ENCODE measurements at regions not wholly inside any gene's neighbourhood (a gene's known extent, or its start where the extent isn't known, plus 50 kb on each side); places are given as distances from the start of the nearest gene placed in this dataset.

GRCh38 chr5:8478326-8478725 is 609.4 kb downstream of the MTRR start:
- WGBS (ENCODE audit: insufficient coverage), result no CpG with 5 or more reads among the region's 2 CpGs
- ChIA-PET CTCF (no interaction called here), POLR2A (no interaction called here)
- no peaks in the 10 kb centered on the region for H3K27me3 ChIP-seq (replicated peaks in 1 of 2; ENCODE audit: control insufficient read depth in 2 of 2, extremely low read depth in 1 of 2, insufficient read depth in 2 of 2, low read length in 1 of 2)
- H3K36me3 ChIP-seq (ENCODE audit: control insufficient read depth in 2 of 2, extremely low read depth in 1 of 2, insufficient read depth in 1 of 2, low read length in 1 of 2), result no peaks in the 10 kb centered on the region
- H3K36me3 Mint-ChIP-seq, result no peaks in the 10 kb centered on the region
- H3K4me1 ChIP-seq (ENCODE audit: control insufficient read depth in 1 of 2, extremely low read depth in 1 of 2, insufficient read depth in 2 of 2, low read length in 2 of 2), result no peaks in the 10 kb centered on the region
- peaks cover 0 to 2% (median 0%) of the 10 kb centered on the region in 3 donors for H3K9me3 Mint-ChIP-seq
- no peak overlapping the region for H3K27ac Mint-ChIP-seq
- no peaks in the 10 kb centered on the region for H3K4me1 Mint-ChIP-seq
- no peak overlapping the region for H3K4me3 Mint-ChIP-seq
- H3K9me3 ChIP-seq, result no peaks in the 10 kb centered on the region
- ATAC-seq (replicated peaks in 1 of 4), result no peak
- DNase-seq, result no peak
- no peak overlapping the region for H3K27ac ChIP-seq (ENCODE audit: low read length)
- peaks cover 0 to 4% of the 10 kb centered on the region in 2 donors for H3K27me3 Mint-ChIP-seq
- H3K4me3 ChIP-seq (ENCODE audit: control insufficient read depth in 1 of 2, extremely low read depth in 1 of 2, low read length in 1 of 2), result no peak overlapping the region

GRCh38 chr5:8481007-8481406 is 612.1 kb downstream of the MTRR start:
- H3K27me3 ChIP-seq (replicated peaks in 1 of 2; ENCODE audit: control insufficient read depth in 2 of 2, extremely low read depth in 1 of 2, insufficient read depth in 2 of 2, low read length in 1 of 2), result no peaks in the 10 kb centered on the region
- Mint-ChIP-seq H3K4me1 (no peaks in the 10 kb centered on the region), H3K4me3 (no peak overlapping the region), H3K27ac (no peak overlapping the region), H3K9me3 (peaks cover 0 to 2% (median 0%) of the 10 kb centered on the region in 3 donors), H3K36me3 (no peaks in the 10 kb centered on the region), H3K27me3 (peaks cover 0 to 2% of the 10 kb centered on the region in 2 donors)
- no peak overlapping the region for H3K27ac ChIP-seq (ENCODE audit: low read length)
- WGBS (ENCODE audit: insufficient coverage), result no CpG with 5 or more reads among the region's 2 CpGs
- H3K36me3 ChIP-seq (ENCODE audit: control insufficient read depth in 2 of 2, extremely low read depth in 1 of 2, insufficient read depth in 1 of 2, low read length in 1 of 2), result no peaks in the 10 kb centered on the region
- ATAC-seq (replicated peaks in 1 of 4), result no peak
- ChIA-PET CTCF (no interaction called here), POLR2A (interaction anchor here in 1 of 2 donors (0.5 kb wide), 1 partner anchor 15 kb away, joined by 3 read pairs; no protein-coding TSS in a partner anchor)
- no peaks in the 10 kb centered on the region for H3K4me1 ChIP-seq (ENCODE audit: control insufficient read depth in 1 of 2, extremely low read depth in 1 of 2, insufficient read depth in 2 of 2, low read length in 2 of 2)
- no peak for DNase-seq
- H3K9me3 ChIP-seq, result no peaks in the 10 kb centered on the region
- H3K4me3 ChIP-seq (ENCODE audit: control insufficient read depth in 1 of 2, extremely low read depth in 1 of 2, low read length in 1 of 2), result no peak overlapping the region

- no peaks in the 10 kb centered on the region for H3K4me1 ChIP-seq (ENCODE audit: control insufficient read depth in 1 of 2, extremely low read depth in 1 of 2, insufficient read depth in 2 of 2, low read length in 2 of 2)
- POLR2A ChIA-PET, result no interaction called here
- Mint-ChIP-seq H3K9me3 (peaks cover 19 to 29% (median 23%) of the 10 kb centered on the region in 3 donors), H3K4me1 (no peaks in the 10 kb centered on the region), H3K27ac (no peak overlapping the region), H3K36me3 (no peaks in the 10 kb centered on the region), H3K4me3 (no peak overlapping the region), H3K27me3 (no peaks in the 10 kb centered on the region)
- H3K36me3 ChIP-seq (ENCODE audit: control insufficient read depth in 2 of 2, extremely low read depth in 1 of 2, insufficient read depth in 1 of 2, low read length in 1 of 2), result no peaks in the 10 kb centered on the region
- DNase-seq, result no peak
- ATAC-seq (replicated peaks in 1 of 4), result no peak
- no peak overlapping the region for H3K27ac ChIP-seq (ENCODE audit: low read length)
- CTCF ChIA-PET, result no interaction called here
- no peak overlapping the region for H3K4me3 ChIP-seq (ENCODE audit: control insufficient read depth in 1 of 2, extremely low read depth in 1 of 2, low read length in 1 of 2)
- H3K9me3 ChIP-seq, result no peaks in the 10 kb centered on the region
- H3K27me3 ChIP-seq (replicated peaks in 1 of 2; ENCODE audit: control insufficient read depth in 2 of 2, extremely low read depth in 1 of 2, insufficient read depth in 2 of 2, low read length in 1 of 2), result no peaks in the 10 kb centered on the region
Observed at GRCh38 chr5:8491254-8491653, 622.3 kb downstream of the MTRR start.

- Mint-ChIP-seq H3K36me3 (no peaks in the 10 kb centered on the region), H3K9me3 (peaks cover 25 to 36% (median 28%) of the 10 kb centered on the region in 3 donors), H3K27me3 (no peaks in the 10 kb centered on the region), H3K4me3 (no peak overlapping the region), H3K27ac (no peak overlapping the region), H3K4me1 (no peaks in the 10 kb centered on the region)
- Histone ChIP-seq H3K4me3 (ENCODE audit: control insufficient read depth in 1 of 2, extremely low read depth in 1 of 2, low read length in 1 of 2) (no peak overlapping the region), H3K4me1 (ENCODE audit: control insufficient read depth in 1 of 2, extremely low read depth in 1 of 2, insufficient read depth in 2 of 2, low read length in 2 of 2) (no peaks in the 10 kb centered on the region), H3K9me3 (no peaks in the 10 kb centered on the region), H3K27ac (ENCODE audit: low read length) (no peak overlapping the region), H3K27me3 (replicated peaks in 1 of 2; ENCODE audit: control insufficient read depth in 2 of 2, extremely low read depth in 1 of 2, insufficient read depth in 2 of 2, low read length in 1 of 2) (no peaks in the 10 kb centered on the region), H3K36me3 (ENCODE audit: control insufficient read depth in 2 of 2, extremely low read depth in 1 of 2, insufficient read depth in 1 of 2, low read length in 1 of 2) (no peaks in the 10 kb centered on the region)
- POLR2A ChIA-PET, result no interaction called here
- CTCF ChIA-PET, result no interaction called here
- DNase-seq (no peak), ATAC-seq (replicated peaks in 1 of 4) (no peak)
Observed at GRCh38 chr5:8493176-8493575, 624.2 kb downstream of the MTRR start.

- Histone ChIP-seq H3K36me3 (ENCODE audit: control insufficient read depth in 2 of 2, extremely low read depth in 1 of 2, insufficient read depth in 1 of 2, low read length in 1 of 2) (no peaks in the 10 kb centered on the region), H3K9me3 (no peaks in the 10 kb centered on the region), H3K27me3 (replicated peaks in 1 of 2; ENCODE audit: control insufficient read depth in 2 of 2, extremely low read depth in 1 of 2, insufficient read depth in 2 of 2, low read length in 1 of 2) (no peaks in the 10 kb centered on the region), H3K4me1 (ENCODE audit: control insufficient read depth in 1 of 2, extremely low read depth in 1 of 2, insufficient read depth in 2 of 2, low read length in 2 of 2) (no peaks in the 10 kb centered on the region), H3K27ac (ENCODE audit: low read length) (no peak overlapping the region), H3K4me3 (ENCODE audit: control insufficient read depth in 1 of 2, extremely low read depth in 1 of 2, low read length in 1 of 2) (no peak overlapping the region)
- Mint-ChIP-seq H3K36me3 (no peaks in the 10 kb centered on the region), H3K27ac (no peak overlapping the region), H3K27me3 (no peaks in the 10 kb centered on the region), H3K9me3 (peaks cover 15 to 28% (median 19%) of the 10 kb centered on the region in 3 donors), H3K4me3 (no peak overlapping the region), H3K4me1 (no peaks in the 10 kb centered on the region)
- WGBS (ENCODE audit: insufficient coverage), result 50% methylated on average over 3 of the region's 3 CpGs
- ATAC-seq (replicated peaks in 1 of 4) (no peak), DNase-seq (no peak)
- ChIA-PET POLR2A (no interaction called here), CTCF (no interaction called here)
Observed at GRCh38 chr5:8500426-8500825, 631.5 kb downstream of the MTRR start.

GRCh38 chr5:8505196-8505595 is 636.2 kb downstream of the MTRR start:
- Histone ChIP-seq H3K27me3 (replicated peaks in 1 of 2; ENCODE audit: control insufficient read depth in 2 of 2, extremely low read depth in 1 of 2, insufficient read depth in 2 of 2, low read length in 1 of 2) (no peaks in the 10 kb centered on the region), H3K27ac (ENCODE audit: low read length) (no peak overlapping the region), H3K36me3 (ENCODE audit: control insufficient read depth in 2 of 2, extremely low read depth in 1 of 2, insufficient read depth in 1 of 2, low read length in 1 of 2) (no peaks in the 10 kb centered on the region), H3K4me1 (ENCODE audit: control insufficient read depth in 1 of 2, extremely low read depth in 1 of 2, insufficient read depth in 2 of 2, low read length in 2 of 2) (no peaks in the 10 kb centered on the region), H3K9me3 (no peaks in the 10 kb centered on the region), H3K4me3 (ENCODE audit: control insufficient read depth in 1 of 2, extremely low read depth in 1 of 2, low read length in 1 of 2) (no peak overlapping the region)
- Mint-ChIP-seq H3K4me1 (no peaks in the 10 kb centered on the region), H3K9me3 (peaks cover 0 to 8% (median 8%) of the 10 kb centered on the region in 3 donors), H3K27me3 (no peaks in the 10 kb centered on the region), H3K27ac (no peak overlapping the region), H3K4me3 (no peak overlapping the region), H3K36me3 (no peaks in the 10 kb centered on the region)
- ATAC-seq (replicated peaks in 1 of 4), result no peak
- POLR2A ChIA-PET, result no interaction called here
- CTCF ChIA-PET, result no interaction called here
- WGBS (ENCODE audit: insufficient coverage), result 24% methylated on average over 3 of the region's 4 CpGs
- DNase-seq, result no peak

- H3K9me3 Mint-ChIP-seq, result peaks cover 0 to 10% (median 7%) of the 10 kb centered on the region in 3 donors
Observed at GRCh38 chr5:8508231-8508630, 639.3 kb downstream of the MTRR start.

More at GRCh38 chr5:8508231-8508630, 639.3 kb downstream of the MTRR start:
- H3K27ac ChIP-seq (ENCODE audit: low read length), result no peak overlapping the region
- Mint-ChIP-seq H3K36me3 (no peaks in the 10 kb centered on the region), H3K4me3 (no peak overlapping the region), H3K27ac (no peak overlapping the region), H3K4me1 (no peaks in the 10 kb centered on the region), H3K27me3 (no peaks in the 10 kb centered on the region)
- H3K9me3 ChIP-seq, result no peaks in the 10 kb centered on the region
- H3K4me1 ChIP-seq (ENCODE audit: control insufficient read depth in 1 of 2, extremely low read depth in 1 of 2, insufficient read depth in 2 of 2, low read length in 2 of 2), result no peaks in the 10 kb centered on the region
- H3K36me3 ChIP-seq (ENCODE audit: control insufficient read depth in 2 of 2, extremely low read depth in 1 of 2, insufficient read depth in 1 of 2, low read length in 1 of 2), result no peaks in the 10 kb centered on the region
- ChIA-PET CTCF (no interaction called here), POLR2A (no interaction called here)
- H3K4me3 ChIP-seq (ENCODE audit: control insufficient read depth in 1 of 2, extremely low read depth in 1 of 2, low read length in 1 of 2), result no peak overlapping the region
- DNase-seq (no peak), ATAC-seq (replicated peaks in 1 of 4) (no peak)
- no peaks in the 10 kb centered on the region for H3K27me3 ChIP-seq (replicated peaks in 1 of 2; ENCODE audit: control insufficient read depth in 2 of 2, extremely low read depth in 1 of 2, insufficient read depth in 2 of 2, low read length in 1 of 2)
